ENCODE measurements at regions not wholly inside any gene's neighbourhood (a gene's known extent, or its start where the extent isn't known, plus 50 kb on each side); places are given as distances from the start of the nearest gene placed in this dataset.
A peak's percentile ranks its signal among the peaks of the same experiment; 100 is the strongest.

DNA sequence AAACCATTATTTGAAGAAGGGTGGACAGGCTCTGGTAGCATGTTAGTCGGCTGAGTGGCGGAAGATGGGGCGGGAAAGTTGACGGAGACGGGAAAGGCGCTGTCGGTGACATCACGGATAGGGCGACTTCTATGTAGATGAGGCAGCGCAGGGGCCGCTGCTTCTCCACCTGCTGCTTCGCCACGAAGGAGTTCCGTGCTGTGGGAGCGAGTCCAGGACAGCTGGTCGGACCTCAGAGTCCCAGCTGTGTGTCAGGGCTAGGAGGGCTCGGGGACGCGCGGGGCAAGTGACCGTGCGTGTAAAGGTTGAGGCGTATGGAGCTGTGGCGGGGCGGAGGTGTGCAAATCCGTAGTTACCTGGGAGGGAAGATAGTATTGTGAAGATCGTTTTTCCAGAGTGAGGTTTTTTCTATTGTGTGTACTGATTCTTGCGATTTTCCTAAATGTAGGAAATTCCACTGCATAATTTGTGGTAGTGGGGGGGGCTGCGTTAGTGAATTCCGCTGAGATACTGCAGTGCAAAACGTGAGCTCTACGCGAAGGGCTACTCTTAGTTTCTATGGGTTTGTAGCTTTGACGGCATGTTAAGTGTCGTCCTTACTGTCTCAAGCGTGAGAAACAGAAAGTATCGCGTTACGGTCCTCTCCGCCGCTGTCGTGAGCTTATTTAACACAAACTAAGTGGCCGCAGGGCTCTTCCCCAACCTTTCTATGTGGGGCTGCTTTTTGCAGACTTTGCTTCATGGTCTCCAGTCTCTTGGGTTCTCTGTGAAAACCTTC, 111.2 kb upstream of the NBPF11 start (continued):
- peak; percentile 20; the same call in 1 of the 2 replicates for TF ChIP-seq ZKSCAN8 (CRISPR knock-in tag; IDR thresholded peaks at IDR 0.05)
- no peak for TF ChIP-seq DNMT1 (IDR thresholded peaks at IDR 0.05)
- TF ChIP-seq ZNF140 (CRISPR knock-in tag; IDR thresholded peaks at IDR 0.05): no peak
- no peak for TF ChIP-seq ZZZ3 (IDR thresholded peaks at IDR 0.05)
- TF ChIP-seq U2AF2 (optimal IDR thresholded peaks at IDR 0.05; ENCODE audit: low read depth, low read length): no peak
- TF ChIP-seq YY1 (IDR thresholded peaks at IDR 0.05; ENCODE audit: borderline replicate concordance in 1 of 3, control insufficient read depth in 1 of 3, extremely low read depth in 1 of 3, insufficient read depth in 3 of 3, insufficient read length in 1 of 3, insufficient replicate concordance in 2 of 3, low read depth in 1 of 3, low read length in 2 of 3): peak in 1 of 3 experiments; percentile 65
- no peak for TF ChIP-seq ZNF184 (CRISPR knock-in tag; IDR thresholded peaks at IDR 0.05)
- TF ChIP-seq, protein P1, sequence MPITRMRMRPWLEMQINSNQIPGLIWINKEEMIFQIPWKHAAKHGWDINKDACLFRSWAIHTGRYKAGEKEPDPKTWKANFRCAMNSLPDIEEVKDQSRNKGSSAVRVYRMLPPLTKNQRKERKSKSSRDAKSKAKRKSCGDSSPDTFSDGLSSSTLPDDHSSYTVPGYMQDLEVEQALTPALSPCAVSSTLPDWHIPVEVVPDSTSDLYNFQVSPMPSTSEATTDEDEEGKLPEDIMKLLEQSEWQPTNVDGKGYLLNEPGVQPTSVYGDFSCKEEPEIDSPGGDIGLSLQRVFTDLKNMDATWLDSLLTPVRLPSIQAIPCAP (CRISPR knock-in tag; IDR thresholded peaks at IDR 0.05; ENCODE audit: borderline replicate concordance): no peak
- TF ChIP-seq MEF2D (tag; conservative IDR thresholded peaks at IDR 0.05; ENCODE audit: low read depth): no peak; the same call in 1 of the 2 replicates
- TF ChIP-seq FOS (IDR thresholded peaks at IDR 0.05; ENCODE audit: extremely low read depth, insufficient read length): no peak
- TF ChIP-seq KLF13 (tag; IDR thresholded peaks at IDR 0.05; ENCODE audit: borderline replicate concordance, low read depth): no peak
- TF ChIP-seq NR4A1 (CRISPR knock-in tag; IDR thresholded peaks at IDR 0.05): peak; percentile 64; the same call in 1 of the 2 replicates
- TF ChIP-seq NR4A1 (tag; IDR thresholded peaks at IDR 0.05): no peak
- TF ChIP-seq HDAC3 (IDR thresholded peaks at IDR 0.05; ENCODE audit: borderline replicate concordance, partially characterized antibody): no peak
- no peak for TF ChIP-seq CC2D1A (IDR thresholded peaks at IDR 0.05)
- peak; percentile 98 for TF ChIP-seq CAMTA2 (CRISPR knock-in tag; conservative IDR thresholded peaks at IDR 0.05)
- TF ChIP-seq NUFIP1 (IDR thresholded peaks at IDR 0.05; ENCODE audit: partially characterized antibody): no peak
- no peak for TF ChIP-seq RFX5 (IDR thresholded peaks at IDR 0.05; ENCODE audit: low read depth, low read length)
- TF ChIP-seq C11orf30 (IDR thresholded peaks at IDR 0.05; ENCODE audit: low read depth): peak; percentile 29; the same call in 1 of the 2 replicates
- peak; percentile 15; the same call in 1 of the 2 replicates for TF ChIP-seq CBFA2T3 (IDR thresholded peaks at IDR 0.05)
- TF ChIP-seq PCBP1 (IDR thresholded peaks at IDR 0.05; ENCODE audit: low read depth, low read length, poor library complexity, severe bottlenecking): no peak
- peak; percentile 98 for TF ChIP-seq HOXB6 (CRISPR knock-in tag; IDR thresholded peaks at IDR 0.05; ENCODE audit: borderline replicate concordance)
- TF ChIP-seq ILK (tag; IDR thresholded peaks at IDR 0.05; ENCODE audit: borderline replicate concordance, low read depth): no peak
- TF ChIP-seq ZNF511 (CRISPR knock-in tag; IDR thresholded peaks at IDR 0.05): no peak
- TF ChIP-seq NCOA4 (IDR thresholded peaks at IDR 0.05; ENCODE audit: partially characterized antibody): no peak
- no peak for TF ChIP-seq ZNF263 (CRISPR knock-in tag; IDR thresholded peaks at IDR 0.05; ENCODE audit: borderline replicate concordance)
- no peak for TF ChIP-seq ZNF699 (CRISPR knock-in tag; IDR thresholded peaks at IDR 0.05; ENCODE audit: insufficient replicate concordance)
- no peak for TF ChIP-seq U2AF1 (optimal IDR thresholded peaks at IDR 0.05; ENCODE audit: low read depth, low read length)

Measured in K562 (cell line).